ENCODE measurements at regions not wholly inside any gene's neighbourhood (a gene's known extent, or its start where the extent isn't known, plus 50 kb on each side); places are given as distances from the start of the nearest gene placed in this dataset.

DNA sequence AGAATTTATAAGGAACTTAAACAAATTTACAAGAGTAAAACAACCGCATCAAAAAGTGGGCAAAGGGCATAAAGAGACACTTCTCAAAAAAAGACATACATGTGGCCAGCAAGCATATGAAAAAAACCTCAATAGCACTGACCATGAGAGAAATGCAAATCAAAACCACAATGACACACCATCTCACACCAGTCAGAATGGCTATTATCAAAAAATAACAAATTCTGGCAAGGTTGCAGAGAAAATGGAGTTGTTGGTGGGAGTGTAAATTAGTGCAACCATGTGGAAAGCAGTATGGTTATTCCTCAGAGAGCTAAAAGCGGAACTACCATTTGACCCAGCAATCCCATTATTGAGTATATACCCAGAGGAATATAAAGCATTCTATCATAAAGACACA is 866.8 kb upstream of the TENM4 start:
- Histone ChIP-seq H2BK15ac (ENCODE audit: low read depth, low read length) (no peak overlapping the region), H3K56ac (ENCODE audit: extremely low read depth, insufficient read depth, low read length) (no peak overlapping the region), H3K18ac (ENCODE audit: low read depth, low read length) (no peak overlapping the region), H3K36me3 (ENCODE audit: control insufficient read depth, insufficient read depth, low read length) (no peaks in the 10 kb centered on the region), H2AFZ (replicated peaks; ENCODE audit: low read length, poor library complexity) (no peak overlapping the region), H3K9ac (ENCODE audit: low read depth, low read length) (no peak overlapping the region), H3K4me1 (ENCODE audit: control insufficient read depth, insufficient read depth, low read length) (no peaks in the 10 kb centered on the region), H3K27me3 (ENCODE audit: control insufficient read depth, insufficient read depth, low read length) (no peaks in the 10 kb centered on the region; the same call in 1 of the 2 replicates), H2AK9ac (replicated peaks; ENCODE audit: low read depth, low read length, poor library complexity) (no peak overlapping the region), H2BK20ac (ENCODE audit: low read depth, low read length) (no peak overlapping the region), H3K4me3 (ENCODE audit: insufficient read depth, low read depth, low read length) (no peak overlapping the region), H4K5ac (ENCODE audit: low read depth, low read length) (no peak overlapping the region), H2AK5ac (ENCODE audit: low read depth, low read length) (no peak overlapping the region), H4K20me1 (ENCODE audit: insufficient read depth, low read length) (no peaks in the 10 kb centered on the region), H3K4ac (ENCODE audit: low read depth, low read length) (no peak overlapping the region), H3K14ac (replicated peaks; ENCODE audit: low read depth, low read length) (no peak overlapping the region), H3K9me3 (ENCODE audit: control insufficient read depth, insufficient read depth, low read length) (peaks cover 7% of the 10 kb centered on the region; the same call in 1 of the 2 replicates), H2BK120ac (ENCODE audit: low read depth, low read length) (no peak overlapping the region), H3K4me2 (ENCODE audit: low read depth, low read length) (no peak overlapping the region), H3K9me1 (ENCODE audit: insufficient read depth, low read length) (no peaks in the 10 kb centered on the region), H2BK5ac (ENCODE audit: low read depth, low read length, poor library complexity, severe bottlenecking) (no peak overlapping the region), H3K23ac (ENCODE audit: low read depth, low read length) (no peak overlapping the region), H3K79me1 (ENCODE audit: low read depth in 1 of 2, low read length in 2 of 2) (no peaks in the 10 kb centered on the region), H3K27ac (ENCODE audit: insufficient read depth, low read length) (no peak overlapping the region), H4K91ac (ENCODE audit: insufficient read depth, low read depth, low read length) (no peak overlapping the region), H4K8ac (ENCODE audit: low read depth in 2 of 2, low read length in 2 of 2) (no peak overlapping the region)
- CTCF ChIA-PET = no interaction called here
- dilution Hi-C loops (cut with HindIII; ENCODE audit: low sequenced_read_pairs, unreplicated experiment) (no loop called here), intact Hi-C loops (cut with micrococcal nuclease) (no loop called here), in situ Hi-C loops (cut with MboI; ENCODE audit: low sequenced_read_pairs) (no loop called here)
- POLR2A ChIA-PET (ENCODE audit: unreplicated experiment) = interaction anchor here (0.6 kb wide), 1 partner anchor 9 kb away, joined by 3 read pairs; no protein-coding TSS in a partner anchor
- no TSS peak for BruUV-seq (replicated peaks)
- TF ChIP-seq, protein P1, sequence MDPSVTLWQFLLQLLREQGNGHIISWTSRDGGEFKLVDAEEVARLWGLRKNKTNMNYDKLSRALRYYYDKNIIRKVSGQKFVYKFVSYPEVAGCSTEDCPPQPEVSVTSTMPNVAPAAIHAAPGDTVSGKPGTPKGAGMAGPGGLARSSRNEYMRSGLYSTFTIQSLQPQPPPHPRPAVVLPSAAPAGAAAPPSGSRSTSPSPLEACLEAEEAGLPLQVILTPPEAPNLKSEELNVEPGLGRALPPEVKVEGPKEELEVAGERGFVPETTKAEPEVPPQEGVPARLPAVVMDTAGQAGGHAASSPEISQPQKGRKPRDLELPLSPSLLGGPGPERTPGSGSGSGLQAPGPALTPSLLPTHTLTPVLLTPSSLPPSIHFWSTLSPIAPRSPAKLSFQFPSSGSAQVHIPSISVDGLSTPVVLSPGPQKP (IDR thresholded peaks at IDR 0.05; ENCODE audit: borderline replicate concordance, low read depth, low read length) = no peak
- TF ChIP-seq CHD1 (IDR thresholded peaks at IDR 0.05; ENCODE audit: low read depth, low read length) (no peak), POLR2A (IDR thresholded peaks at IDR 0.05; ENCODE audit: low read depth, low read length) (no peak), CEBPB (IDR thresholded peaks at IDR 0.05; ENCODE audit: low read depth, low read length) (no peak), MXI1 (IDR thresholded peaks at IDR 0.05; ENCODE audit: borderline replicate concordance, low read depth, low read length) (no peak), FOS (IDR thresholded peaks at IDR 0.05; ENCODE audit: low read depth, low read length) (no peak), MAZ (IDR thresholded peaks at IDR 0.05; ENCODE audit: borderline replicate concordance, low read depth, low read length) (no peak), SMC3 (IDR thresholded peaks at IDR 0.05; ENCODE audit: low read depth, low read length) (no peak), NFE2L2 (IDR thresholded peaks at IDR 0.05; ENCODE audit: low read depth, low read length) (no peak), MAFK (IDR thresholded peaks at IDR 0.05; ENCODE audit: low read depth, low read length) (no peak), BHLHE40 (IDR thresholded peaks at IDR 0.05; ENCODE audit: low read depth, low read length) (no peak), RFX5 (IDR thresholded peaks at IDR 0.05; ENCODE audit: low read depth, low read length) (no peak), RCOR1 (IDR thresholded peaks at IDR 0.05; ENCODE audit: insufficient replicate concordance, low read length) (no peak), RAD21 (IDR thresholded peaks at IDR 0.05; ENCODE audit: low read length) (no peak)
- TF ChIP-seq, protein P2, sequence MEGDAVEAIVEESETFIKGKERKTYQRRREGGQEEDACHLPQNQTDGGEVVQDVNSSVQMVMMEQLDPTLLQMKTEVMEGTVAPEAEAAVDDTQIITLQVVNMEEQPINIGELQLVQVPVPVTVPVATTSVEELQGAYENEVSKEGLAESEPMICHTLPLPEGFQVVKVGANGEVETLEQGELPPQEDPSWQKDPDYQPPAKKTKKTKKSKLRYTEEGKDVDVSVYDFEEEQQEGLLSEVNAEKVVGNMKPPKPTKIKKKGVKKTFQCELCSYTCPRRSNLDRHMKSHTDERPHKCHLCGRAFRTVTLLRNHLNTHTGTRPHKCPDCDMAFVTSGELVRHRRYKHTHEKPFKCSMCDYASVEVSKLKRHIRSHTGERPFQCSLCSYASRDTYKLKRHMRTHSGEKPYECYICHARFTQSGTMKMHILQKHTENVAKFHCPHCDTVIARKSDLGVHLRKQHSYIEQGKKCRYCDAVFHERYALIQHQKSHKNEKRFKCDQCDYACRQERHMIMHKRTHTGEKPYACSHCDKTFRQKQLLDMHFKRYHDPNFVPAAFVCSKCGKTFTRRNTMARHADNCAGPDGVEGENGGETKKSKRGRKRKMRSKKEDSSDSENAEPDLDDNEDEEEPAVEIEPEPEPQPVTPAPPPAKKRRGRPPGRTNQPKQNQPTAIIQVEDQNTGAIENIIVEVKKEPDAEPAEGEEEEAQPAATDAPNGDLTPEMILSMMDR (conservative IDR thresholded peaks at IDR 0.05; ENCODE audit: low read depth, low read length) = no peak
- TF ChIP-seq, protein P3, sequence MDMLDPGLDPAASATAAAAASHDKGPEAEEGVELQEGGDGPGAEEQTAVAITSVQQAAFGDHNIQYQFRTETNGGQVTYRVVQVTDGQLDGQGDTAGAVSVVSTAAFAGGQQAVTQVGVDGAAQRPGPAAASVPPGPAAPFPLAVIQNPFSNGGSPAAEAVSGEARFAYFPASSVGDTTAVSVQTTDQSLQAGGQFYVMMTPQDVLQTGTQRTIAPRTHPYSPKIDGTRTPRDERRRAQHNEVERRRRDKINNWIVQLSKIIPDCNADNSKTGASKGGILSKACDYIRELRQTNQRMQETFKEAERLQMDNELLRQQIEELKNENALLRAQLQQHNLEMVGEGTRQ (IDR thresholded peaks at IDR 0.05; ENCODE audit: low read depth, low read length) = no peak
- WGBS, 2 experiments (ENCODE audit: extremely low coverage in 2 of 2, insufficient read length in 1 of 2) = no CpG with 5 or more reads among the region's 2 CpGs
- ATAC-seq (ENCODE audit: low read depth) (no peak), DNase-seq (no peak)
